WTC11 (cell line): ENCODE measurements at regions not wholly inside any gene's neighbourhood (a gene's known extent, or its start where the extent isn't known, plus 50 kb on each side); places are given as distances from the start of the nearest gene placed in this dataset.

Source experiments
- CTCF ChIP-seq: fragments of 200-600 bp; IDR thresholded peaks from 2 replicates; pipeline ENCODE4 v1.8.0; 2022; ENCODE audit warnings: antibody characterized with exemption
- E2F1 ChIP-seq: sonication (generic); formaldehyde crosslinking; IDR thresholded peaks from 2 replicates; pipeline ENCODE4 v1.8.0; 2022; ENCODE audit warnings: mild to moderate bottlenecking, missing genetic modification reagents
- E2F4 ChIP-seq: sonication (generic); formaldehyde crosslinking; IDR thresholded peaks from 2 replicates; pipeline ENCODE4 v1.8.1; 2022; ENCODE audit warnings: low read depth, mild to moderate bottlenecking, moderate library complexity, missing genetic modification reagents, borderline replicate concordance
- ELF4 ChIP-seq: sonication (generic); formaldehyde crosslinking; IDR thresholded peaks from 2 replicates; pipeline ENCODE4 v1.8.1; 2022; ENCODE audit warnings: low read depth, mild to moderate bottlenecking, moderate library complexity, missing genetic modification reagents
- NFYB ChIP-seq: sonication (generic); formaldehyde crosslinking; conservative IDR thresholded peaks from 2 replicates; pipeline ENCODE4 v1.8.0; 2022; ENCODE audit warnings: low read depth, missing genetic modification reagents
- NR1H2 ChIP-seq: sonication (generic); formaldehyde crosslinking; IDR thresholded peaks from 2 replicates; pipeline ENCODE4 v1.9.0; 2021; ENCODE audit warnings: mild to moderate bottlenecking, moderate library complexity, missing genetic modification reagents
- NR2C2 ChIP-seq: sonication (generic); formaldehyde crosslinking; IDR thresholded peaks from 2 replicates; pipeline ENCODE4 v1.8.0; 2022; ENCODE audit warnings: mild to moderate bottlenecking, missing genetic modification reagents
- PRDM15 ChIP-seq: sonication (generic); formaldehyde crosslinking; IDR thresholded peaks from 2 replicates; pipeline ENCODE4 v1.8.0; 2022; ENCODE audit warnings: missing genetic modification reagents
- ZNF281 ChIP-seq: sonication (generic); formaldehyde crosslinking; IDR thresholded peaks from 2 replicates; pipeline ENCODE4 v1.8.0; 2023; ENCODE audit warnings: mild to moderate bottlenecking, missing genetic modification reagents
- ZNF532 ChIP-seq: fragments of 250-450 bp; sonication (Bioruptor Pico); IDR thresholded peaks from 2 replicates; pipeline ENCODE4 v1.9.0; 2021; ENCODE audit warnings: mild to moderate bottlenecking, borderline replicate concordance

- TF ChIP-seq ZNF532 (CRISPR knock-in tag) (no peak), E2F4 (no peak), NR2C2 (CRISPR knock-in tag) (no peak), NFYB (CRISPR knock-in tag) (no peak), ZNF281 (CRISPR knock-in tag) (no peak), ELF4 (no peak), PRDM15 (CRISPR knock-in tag) (no peak), E2F1 (no peak), NR1H2 (CRISPR knock-in tag) (no peak), CTCF (no peak)
Measured at GRCh38 chr9:27765266-27766072, 192.2 kb upstream of the C9orf72 start (continued).
